Naive B cell (primary cell): ENCODE measurements at regions not wholly inside any gene's neighbourhood (a gene's known extent, or its start where the extent isn't known, plus 50 kb on each side); places are given as distances from the start of the nearest gene placed in this dataset.
"Not testable (repeated sequence)": the region's sequence is repeated elsewhere in the genome, so short reads cannot be mapped to it uniquely, and the experiment has no call there.

ENCODE experiments used
- ATAC-seq, 2 donors: fragments of 150-1000 bp; cut with Tn5 transposase; 2 replicates each; pipeline ENCODE4 v1.10.0; 2021; ENCODE audit warnings: low read depth in 2 of 2, mild to moderate bottlenecking in 2 of 2, moderate library complexity in 2 of 2
- DNase-seq: peaks from one replicate; pipeline ENCODE4 v3.0.0; 2022
- H3K27ac Mint-ChIP-seq, 6 donors: one replicate each; pipeline ENCODE4 v1.8.0; 2020 to 2022; ENCODE audit warnings: mild to moderate bottlenecking in 6 of 6, mixed read lengths in 6 of 6, moderate library complexity in 5 of 6, inconsistent platforms in 2 of 6
- H3K27me3 Mint-ChIP-seq, 3 donors: one replicate each; pipeline ENCODE4 v1.8.0; 2021 to 2022; ENCODE audit warnings: mixed read lengths in 3 of 3, mild to moderate bottlenecking in 1 of 3
- H3K36me3 Mint-ChIP-seq, 2 donors: one replicate each; pipeline ENCODE4 v1.8.0; 2020 to 2022; ENCODE audit warnings: mixed read lengths in 2 of 2, inconsistent platforms in 1 of 2, mild to moderate bottlenecking in 1 of 2
- H3K4me1 Mint-ChIP-seq, 3 donors: one replicate each; pipeline ENCODE4 v1.8.0; 2020 to 2022; ENCODE audit warnings: mixed read lengths in 3 of 3, inconsistent platforms in 1 of 3, mild to moderate bottlenecking in 1 of 3, moderate library complexity in 1 of 3
- H3K4me3 Mint-ChIP-seq, 8 donors: one replicate each; pipeline ENCODE4 v1.8.0; 2020 to 2022; ENCODE audit warnings: mild to moderate bottlenecking in 8 of 8, mixed read lengths in 8 of 8, moderate library complexity in 8 of 8, inconsistent platforms in 2 of 8
- H3K9me3 Mint-ChIP-seq, 7 donors: one replicate each; pipeline ENCODE4 v1.8.0; 2020 to 2022; ENCODE audit warnings: mixed read lengths in 7 of 7, mild to moderate bottlenecking in 5 of 7, inconsistent platforms in 2 of 7, moderate library complexity in 1 of 7

GRCh38 chr4:23021040-23021439, 328.3 kb downstream of the GBA3 start:
- no peaks in the 10 kb centered on the region for H3K4me1 Mint-ChIP-seq
- DNase-seq, result no peak

GRCh38 chr4:23020399-23020798, 327.7 kb downstream of the GBA3 start:
- not testable (repeated sequence) for H3K9me3 Mint-ChIP-seq, ATAC-seq

More at GRCh38 chr4:23021040-23021439, 328.3 kb downstream of the GBA3 start:
- Mint-ChIP-seq H3K4me3 (no peak overlapping the region), H3K36me3 (no peaks in the 10 kb centered on the region), H3K27me3 (no peaks in the 10 kb centered on the region), H3K27ac (no peak overlapping the region), H3K9me3 (peaks cover 0 to 2% (median 0%) of the 10 kb centered on the region in 7 donors)
- ATAC-seq, result no peak

DNA sequence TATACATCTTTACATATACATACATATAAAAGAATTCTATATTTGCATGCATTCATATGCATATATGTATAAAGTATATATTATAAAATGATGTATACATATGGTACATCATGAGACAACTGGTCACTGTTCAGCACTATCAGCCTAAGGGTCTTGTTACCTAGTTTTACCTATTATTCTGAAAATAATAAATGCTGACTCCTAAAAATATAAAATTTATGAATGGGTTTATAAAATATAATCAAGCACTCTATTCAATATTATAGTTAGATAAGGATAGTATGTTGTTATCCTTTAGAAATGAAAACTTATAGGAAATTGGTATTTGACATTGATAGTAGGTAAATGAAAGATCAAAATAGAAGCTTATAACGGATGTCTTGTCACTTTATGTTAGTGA, 324.2 kb downstream of the GBA3 start:
- no peaks in the 10 kb centered on the region for H3K36me3 Mint-ChIP-seq
- H3K27ac Mint-ChIP-seq, result no peak overlapping the region
- H3K27me3 Mint-ChIP-seq, result no peaks in the 10 kb centered on the region
- H3K4me3 Mint-ChIP-seq, result no peak overlapping the region
- peaks cover 0 to 2% (median 0%) of the 10 kb centered on the region in 7 donors for H3K9me3 Mint-ChIP-seq
- no peak for DNase-seq
- ATAC-seq, result no peak
- no peaks in the 10 kb centered on the region for H3K4me1 Mint-ChIP-seq

More at GRCh38 chr4:23020399-23020798, 327.7 kb downstream of the GBA3 start:
- not testable (repeated sequence) for H3K27me3 Mint-ChIP-seq, H3K4me3 Mint-ChIP-seq, H3K4me1 Mint-ChIP-seq, DNase-seq, H3K27ac Mint-ChIP-seq, H3K36me3 Mint-ChIP-seq

GRCh38 chr4:23015821-23016220, 323.1 kb downstream of the GBA3 start:
- DNase-seq (no peak), ATAC-seq (no peak)
- Mint-ChIP-seq H3K4me1 (no peaks in the 10 kb centered on the region), H3K27me3 (no peaks in the 10 kb centered on the region), H3K9me3 (peaks cover 0 to 2% (median 0%) of the 10 kb centered on the region in 7 donors), H3K36me3 (no peaks in the 10 kb centered on the region), H3K27ac (no peak overlapping the region), H3K4me3 (no peak overlapping the region)

- Mint-ChIP-seq H3K4me3 (no peak overlapping the region), H3K27me3 (no peaks in the 10 kb centered on the region), H3K4me1 (no peaks in the 10 kb centered on the region), H3K27ac (no peak overlapping the region), H3K9me3 (peaks cover 0 to 14% (median 2%) of the 10 kb centered on the region in 7 donors), H3K36me3 (no peaks in the 10 kb centered on the region)
- ATAC-seq (no peak), DNase-seq (no peak)
Observed at GRCh38 chr4:23009093-23009492, 316.4 kb downstream of the GBA3 start.

GRCh38 chr4:23006756-23007155, 314.0 kb downstream of the GBA3 start:
- H3K9me3 Mint-ChIP-seq, result peaks cover 0 to 14% (median 1%) of the 10 kb centered on the region in 7 donors
- ATAC-seq, result no peak
- H3K4me3 Mint-ChIP-seq, result no peak overlapping the region
- no peaks in the 10 kb centered on the region for H3K36me3 Mint-ChIP-seq
- no peaks in the 10 kb centered on the region for H3K4me1 Mint-ChIP-seq
- H3K27me3 Mint-ChIP-seq, result no peaks in the 10 kb centered on the region
- no peak overlapping the region for H3K27ac Mint-ChIP-seq
- DNase-seq, result no peak

DNA sequence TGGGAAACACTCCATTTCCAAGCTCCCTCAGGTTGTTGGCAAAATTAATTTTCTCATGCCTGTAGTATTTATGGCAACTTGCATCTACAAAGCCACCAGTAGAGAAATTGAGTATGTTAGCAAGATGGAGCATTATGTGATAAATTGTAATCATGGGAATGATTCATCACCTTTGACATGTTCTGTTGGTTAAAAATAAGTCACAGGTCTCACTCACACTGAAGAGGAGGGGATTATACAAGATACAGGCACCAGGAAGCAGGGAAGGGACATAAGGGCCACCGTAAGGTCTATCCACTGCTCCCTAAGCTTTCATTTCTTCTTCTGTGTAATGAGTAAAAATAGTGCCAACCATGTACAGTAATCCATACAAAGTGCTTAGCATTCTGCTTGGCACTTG, 313.0 kb downstream of the GBA3 start:
- Mint-ChIP-seq H3K9me3 (peaks cover 0 to 14% (median 1%) of the 10 kb centered on the region in 7 donors), H3K27ac (no peak overlapping the region), H3K4me3 (no peak overlapping the region), H3K27me3 (no peaks in the 10 kb centered on the region), H3K4me1 (no peaks in the 10 kb centered on the region), H3K36me3 (no peaks in the 10 kb centered on the region)
- ATAC-seq, result no peak
- DNase-seq, result no peak

DNA sequence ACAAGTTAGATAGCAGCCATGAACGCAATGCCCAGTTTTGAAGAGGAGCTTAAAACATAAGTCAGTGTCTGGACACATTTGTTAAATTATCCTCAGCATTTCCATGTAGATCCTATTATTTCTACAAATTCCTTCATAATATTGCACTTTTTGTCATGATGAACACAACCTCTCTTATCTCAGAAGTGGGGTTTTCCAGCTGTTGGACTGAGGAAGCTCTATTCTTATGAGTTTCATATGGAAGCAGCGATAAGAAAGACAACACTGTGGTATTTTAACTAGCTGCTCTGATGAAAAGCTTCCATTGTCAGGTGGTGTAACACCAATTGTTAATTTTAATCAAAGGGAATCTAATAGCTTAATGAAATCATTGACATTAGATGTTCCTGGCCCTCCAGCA, 308.7 kb downstream of the GBA3 start:
- H3K4me1 Mint-ChIP-seq, result no peaks in the 10 kb centered on the region
- H3K4me3 Mint-ChIP-seq, result no peak overlapping the region
- DNase-seq (no peak), ATAC-seq (no peak)
- H3K27ac Mint-ChIP-seq, result no peak overlapping the region
- no peaks in the 10 kb centered on the region for H3K27me3 Mint-ChIP-seq
- peaks cover 0 to 8% (median 3%) of the 10 kb centered on the region in 7 donors for H3K9me3 Mint-ChIP-seq
- no peaks in the 10 kb centered on the region for H3K36me3 Mint-ChIP-seq

- Mint-ChIP-seq H3K36me3 (no peaks in the 10 kb centered on the region), H3K27ac (no peak overlapping the region), H3K4me3 (no peak overlapping the region), H3K4me1 (no peaks in the 10 kb centered on the region), H3K27me3 (no peaks in the 10 kb centered on the region), H3K9me3 (peaks cover 0 to 6% (median 2%) of the 10 kb centered on the region in 7 donors)
- ATAC-seq (no peak), DNase-seq (no peak)
Observed at GRCh38 chr4:22999419-22999818, 306.7 kb downstream of the GBA3 start.

DNA sequence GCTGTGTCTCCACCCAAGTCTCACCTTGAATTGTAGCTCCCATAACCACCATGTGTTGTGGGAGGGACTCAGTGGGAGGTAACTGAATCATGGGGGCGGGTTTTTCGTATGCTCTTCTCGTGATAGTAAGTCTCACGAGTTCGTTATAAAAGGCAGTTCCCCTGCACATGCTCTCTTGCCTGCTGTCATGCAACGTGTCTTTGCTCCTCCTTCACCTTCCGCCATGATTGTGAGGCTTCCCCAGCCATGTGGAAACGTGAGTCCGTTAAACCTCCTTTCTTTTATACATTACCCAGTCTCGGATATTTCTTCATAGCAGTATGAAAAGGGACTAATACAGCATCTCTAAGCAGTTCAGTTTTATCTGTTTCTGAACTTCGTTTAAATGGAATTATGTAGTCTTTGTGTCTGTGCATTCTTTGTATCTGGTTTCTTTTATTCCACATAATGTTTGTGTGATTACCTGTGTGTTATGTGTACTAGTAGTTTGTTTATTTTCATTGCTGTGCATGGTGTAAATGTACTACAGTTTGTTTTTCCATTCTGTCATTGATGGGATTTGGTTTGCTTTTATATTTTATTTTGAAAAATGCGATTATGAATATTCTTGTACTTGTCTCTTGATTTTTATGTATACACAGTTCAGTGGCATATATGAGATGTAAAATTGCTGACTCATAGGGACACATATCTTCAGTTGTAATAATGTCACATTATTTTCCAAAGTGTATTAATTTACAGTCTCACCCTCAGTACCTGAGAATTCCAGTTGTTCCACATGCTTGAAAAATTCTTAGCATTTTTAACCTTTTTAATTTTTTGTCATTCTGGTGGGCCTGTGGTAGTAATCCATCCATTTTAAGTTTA, 304.9 kb downstream of the GBA3 start:
- H3K9me3 Mint-ChIP-seq, result peaks cover 0 to 10% (median 0%) of the 10 kb centered on the region in 7 donors
- DNase-seq (no peak), ATAC-seq (no peak)
- no peaks in the 10 kb centered on the region for H3K36me3 Mint-ChIP-seq
- H3K4me1 Mint-ChIP-seq, result no peaks in the 10 kb centered on the region
- no peak overlapping the region for H3K27ac Mint-ChIP-seq
- H3K4me3 Mint-ChIP-seq, result no peak overlapping the region
- no peaks in the 10 kb centered on the region for H3K27me3 Mint-ChIP-seq

DNA sequence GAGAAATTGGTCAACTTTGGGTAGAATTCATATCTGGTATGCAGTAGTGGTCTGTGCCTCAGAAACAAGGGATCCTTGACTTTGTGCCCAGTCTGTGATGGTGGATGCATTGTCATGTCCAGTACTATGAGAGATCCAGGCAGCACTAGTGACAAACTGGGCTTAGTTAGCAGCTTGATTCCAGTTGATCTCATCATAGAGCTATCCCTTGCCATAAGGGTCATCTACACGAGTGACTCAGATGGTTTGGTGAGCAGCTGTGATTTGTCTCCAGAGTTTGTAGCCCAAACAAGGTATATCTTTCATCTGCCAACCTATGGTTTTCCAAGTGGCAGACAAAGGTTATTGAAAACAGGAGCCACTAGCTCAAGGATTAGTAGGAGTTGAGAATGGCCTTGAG, 298.8 kb downstream of the GBA3 start:
- peaks cover 0 to 12% (median 1%) of the 10 kb centered on the region in 7 donors for H3K9me3 Mint-ChIP-seq
- no peaks in the 10 kb centered on the region for H3K27me3 Mint-ChIP-seq
- H3K4me3 Mint-ChIP-seq, result no peak overlapping the region
- H3K36me3 Mint-ChIP-seq, result no peaks in the 10 kb centered on the region
- ATAC-seq (no peak), DNase-seq (no peak)
- H3K4me1 Mint-ChIP-seq, result no peaks in the 10 kb centered on the region
- no peak overlapping the region for H3K27ac Mint-ChIP-seq

DNA sequence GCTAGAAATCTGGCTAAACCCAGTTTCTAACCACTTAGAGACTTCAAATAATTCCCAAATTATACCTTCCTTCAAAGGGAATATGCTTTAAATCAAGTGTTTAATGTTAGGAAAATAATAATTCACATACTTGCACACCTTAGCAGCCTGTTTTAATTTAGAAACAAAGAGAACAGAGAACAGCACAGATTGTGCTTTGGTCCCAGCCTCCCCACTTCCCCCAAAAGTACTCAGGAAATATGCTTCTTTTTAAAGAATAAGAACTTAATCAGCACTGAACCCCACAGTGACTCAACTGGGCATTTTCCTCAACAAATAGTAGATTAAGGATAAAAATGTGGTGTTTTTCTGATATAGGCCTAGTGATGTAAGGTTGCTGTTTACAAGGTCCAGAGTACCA, 295.8 kb downstream of the GBA3 start:
- Mint-ChIP-seq H3K36me3 (no peaks in the 10 kb centered on the region), H3K27me3 (no peaks in the 10 kb centered on the region), H3K9me3 (peaks cover 0 to 12% (median 5%) of the 10 kb centered on the region in 7 donors), H3K4me3 (no peak overlapping the region), H3K4me1 (no peaks in the 10 kb centered on the region), H3K27ac (no peak overlapping the region)
- ATAC-seq, result no peak
- DNase-seq, result no peak

DNA sequence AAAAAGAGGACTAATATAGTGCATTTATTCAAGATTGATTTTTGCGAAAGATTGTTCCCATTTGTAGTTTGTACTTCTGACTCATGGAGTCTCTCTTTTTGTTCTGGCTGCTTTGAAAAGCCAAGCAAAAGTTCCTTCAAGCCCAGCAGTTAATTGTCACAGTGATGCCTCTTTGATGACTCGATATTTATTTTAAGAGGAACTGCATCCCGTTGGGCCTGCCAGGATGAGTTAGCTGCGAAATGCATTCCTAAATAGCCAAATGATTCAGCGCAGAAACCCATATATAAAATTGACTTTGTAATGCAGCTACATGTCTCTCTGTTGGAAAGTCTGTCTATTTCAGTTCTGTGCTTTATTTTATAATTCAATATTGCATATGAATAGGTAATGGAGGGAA, 295.1 kb downstream of the GBA3 start:
- Mint-ChIP-seq H3K4me3 (no peak overlapping the region), H3K27ac (no peak overlapping the region), H3K27me3 (no peaks in the 10 kb centered on the region), H3K9me3 (peaks cover 0 to 12% (median 5%) of the 10 kb centered on the region in 7 donors), H3K36me3 (no peaks in the 10 kb centered on the region), H3K4me1 (no peaks in the 10 kb centered on the region)
- DNase-seq (no peak), ATAC-seq (no peak)

DNA sequence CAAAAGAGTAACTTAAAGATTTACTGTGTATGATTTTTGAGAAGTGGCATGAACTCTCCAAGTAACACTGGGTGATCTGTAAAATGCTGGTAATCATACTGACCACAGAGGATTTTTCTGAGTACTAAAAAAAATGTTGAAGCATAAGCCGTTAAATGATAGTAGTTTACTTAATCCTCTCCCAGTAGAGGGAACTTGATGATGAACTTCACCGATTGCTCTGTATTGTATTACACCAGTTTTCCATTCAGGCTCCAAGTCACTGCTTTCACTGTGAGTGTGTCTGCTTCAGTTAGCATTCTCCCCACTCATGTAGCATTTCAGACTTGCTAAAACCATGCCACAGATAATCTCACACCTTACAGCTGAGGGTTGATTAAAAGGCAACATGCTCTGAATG, 294.1 kb downstream of the GBA3 start:
- Mint-ChIP-seq H3K36me3 (no peaks in the 10 kb centered on the region), H3K4me1 (no peaks in the 10 kb centered on the region), H3K4me3 (no peak overlapping the region), H3K9me3 (peaks cover under 1 to 12% (median 7%) of the 10 kb centered on the region in 7 donors), H3K27ac (no peak overlapping the region), H3K27me3 (no peaks in the 10 kb centered on the region)
- DNase-seq (no peak), ATAC-seq (no peak)
